Osteocyte (in vitro differentiated cells): ENCODE measurements at regions not wholly inside any gene's neighbourhood (a gene's known extent, or its start where the extent isn't known, plus 50 kb on each side); places are given as distances from the start of the nearest gene placed in this dataset.

ENCODE experiments used
- DNase-seq: peaks from one replicate; pipeline ENCODE4 v3.0.0; 2021; ENCODE audit warnings: mixed read lengths; ENCODE audit not compliant: unreplicated experiment; ENCODE audit errors: extremely low spot score
- H3K27ac Mint-ChIP-seq: one replicate; pipeline ENCODE4 v1.8.0; 2021; ENCODE audit warnings: mild to moderate bottlenecking, mixed read lengths; ENCODE audit not compliant: unreplicated experiment
- H3K27me3 Mint-ChIP-seq: one replicate; pipeline ENCODE4 v1.8.0; 2021; ENCODE audit warnings: mixed read lengths; ENCODE audit not compliant: unreplicated experiment
- H3K36me3 Mint-ChIP-seq: one replicate; pipeline ENCODE4 v1.8.0; 2021; ENCODE audit warnings: mixed read lengths; ENCODE audit not compliant: unreplicated experiment
- H3K4me1 Mint-ChIP-seq: one replicate; pipeline ENCODE4 v1.8.0; 2021; ENCODE audit warnings: mixed read lengths; ENCODE audit not compliant: unreplicated experiment
- H3K4me3 Mint-ChIP-seq: one replicate; pipeline ENCODE4 v1.8.0; 2021; ENCODE audit warnings: mild to moderate bottlenecking, moderate library complexity, mixed read lengths; ENCODE audit not compliant: unreplicated experiment
- H3K9me3 Mint-ChIP-seq: one replicate; pipeline ENCODE4 v1.8.0; 2021; ENCODE audit warnings: mixed read lengths; ENCODE audit not compliant: unreplicated experiment
- CTCF ChIP-seq: fragments of 200-600 bp; sonication (generic); IDR thresholded peaks from 2 replicates; pipeline ENCODE4 v1.5.0; 2021; ENCODE audit warnings: antibody characterized with exemption, mild to moderate bottlenecking, moderate library complexity

DNA sequence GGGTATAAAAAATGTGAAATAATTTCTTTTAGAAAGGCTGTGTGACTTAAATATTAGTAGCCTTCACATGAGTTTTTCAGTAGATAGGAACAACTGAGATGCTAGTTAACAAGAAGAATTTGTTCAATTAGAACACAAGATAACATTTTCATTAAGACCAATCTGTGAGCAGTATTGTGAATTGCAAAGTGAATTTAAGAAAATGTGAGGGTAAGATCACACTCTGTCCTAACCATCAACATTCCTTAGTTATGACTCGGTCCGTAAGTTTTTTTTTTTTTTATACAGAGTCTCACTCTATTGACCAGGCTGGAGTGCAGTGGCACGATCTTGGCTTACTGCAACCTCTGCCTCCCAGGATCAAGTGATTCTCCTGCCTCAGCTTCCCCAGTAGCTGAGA, 180.2 kb upstream of the EGFLAM start:
- DNase-seq, result no peak
- no peak overlapping the region for H3K4me3 Mint-ChIP-seq
- TF ChIP-seq CTCF, result no peak
- H3K36me3 Mint-ChIP-seq, result no peaks in the 10 kb centered on the region
- H3K27ac Mint-ChIP-seq, result no peak overlapping the region
- no peaks in the 10 kb centered on the region for H3K9me3 Mint-ChIP-seq
- H3K4me1 Mint-ChIP-seq, result peaks cover 3% of the 10 kb centered on the region
- peaks cover 17% of the 10 kb centered on the region for H3K27me3 Mint-ChIP-seq

- no peaks in the 10 kb centered on the region for H3K9me3 Mint-ChIP-seq
- no peaks in the 10 kb centered on the region for H3K36me3 Mint-ChIP-seq
- TF ChIP-seq CTCF, result no peak
- DNase-seq, result no peak
- peaks cover 3% of the 10 kb centered on the region for H3K4me1 Mint-ChIP-seq
- peaks cover 17% of the 10 kb centered on the region for H3K27me3 Mint-ChIP-seq
- H3K4me3 Mint-ChIP-seq, result no peak overlapping the region
- H3K27ac Mint-ChIP-seq, result no peak overlapping the region
Observed at GRCh38 chr5:38077652-38078051, 180.7 kb upstream of the EGFLAM start.

DNA sequence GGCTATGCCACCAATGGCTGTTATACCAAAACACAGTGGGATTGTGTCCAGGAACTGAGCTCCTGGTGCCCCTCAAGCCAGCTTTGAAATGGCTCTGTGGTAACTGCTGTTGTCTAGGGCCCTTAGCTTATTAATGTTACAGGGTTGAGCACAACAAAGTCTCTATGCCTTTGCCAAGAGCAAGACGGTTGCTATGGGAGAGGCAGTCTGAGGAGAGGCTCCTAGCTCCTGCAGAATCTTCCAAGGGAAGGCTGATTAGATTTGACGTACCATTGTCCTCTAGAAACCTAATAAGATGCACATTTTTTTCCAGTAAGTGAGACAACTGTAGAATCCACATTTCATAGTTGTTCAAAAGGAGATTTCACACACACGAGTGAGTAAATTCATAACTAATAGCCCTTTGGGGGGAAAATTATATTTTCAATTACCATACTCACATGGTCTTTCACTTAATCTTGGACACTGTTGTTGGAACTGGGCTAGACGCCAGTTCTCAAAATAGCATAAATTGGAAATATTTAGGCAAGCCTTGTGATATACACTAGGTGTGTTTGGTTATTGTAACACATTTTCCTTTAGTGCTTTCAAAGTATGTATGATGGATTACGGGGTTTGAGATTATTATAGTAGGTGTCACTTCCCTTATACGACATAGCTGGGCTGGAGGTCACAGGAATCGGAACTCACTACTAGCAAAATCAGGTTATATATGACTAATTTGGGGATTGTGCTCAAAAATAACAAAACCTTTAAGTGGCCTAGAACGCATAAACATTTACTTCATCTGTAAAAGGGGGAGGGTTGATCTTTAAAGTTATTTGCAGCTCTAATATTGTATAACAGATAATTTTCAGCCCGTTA, 186.3 kb upstream of the EGFLAM start:
- no peaks in the 10 kb centered on the region for H3K36me3 Mint-ChIP-seq
- DNase-seq, result no peak
- peaks cover 17% of the 10 kb centered on the region for H3K27me3 Mint-ChIP-seq
- no peak for TF ChIP-seq CTCF
- no peak overlapping the region for H3K27ac Mint-ChIP-seq
- H3K9me3 Mint-ChIP-seq, result no peaks in the 10 kb centered on the region
- H3K4me3 Mint-ChIP-seq, result no peak overlapping the region
- no peaks in the 10 kb centered on the region for H3K4me1 Mint-ChIP-seq

DNA sequence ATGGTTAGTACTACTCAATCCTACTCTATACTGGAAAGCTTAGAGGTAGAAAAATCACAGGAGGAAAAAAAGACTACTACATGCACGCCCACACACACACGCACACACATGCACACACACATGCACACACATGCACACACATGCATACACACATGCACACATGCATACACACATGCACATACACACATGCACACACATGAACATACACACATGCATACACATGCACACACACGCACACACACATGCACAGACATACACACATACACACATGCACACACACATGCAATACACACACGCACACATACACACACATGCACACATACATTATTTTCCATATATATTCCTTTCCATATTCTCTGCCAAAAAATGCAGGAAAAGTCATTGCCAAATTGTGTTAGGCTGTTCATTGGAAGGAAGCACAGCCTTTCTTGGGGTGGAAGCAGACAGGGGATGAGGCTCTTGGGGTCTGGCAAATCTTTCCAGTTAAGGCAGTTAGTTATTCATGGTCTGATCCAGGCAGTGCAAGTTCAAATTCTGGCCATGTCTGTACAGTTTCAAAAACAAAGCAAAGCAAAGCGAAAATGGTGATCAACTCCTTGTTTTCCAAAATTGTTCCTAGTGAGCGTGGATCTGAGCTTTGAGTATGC, 187.9 kb upstream of the EGFLAM start:
- no peak for DNase-seq
- H3K9me3 Mint-ChIP-seq, result peaks cover 6% of the 10 kb centered on the region
- no peak overlapping the region for H3K27ac Mint-ChIP-seq
- no peak overlapping the region for H3K4me3 Mint-ChIP-seq
- TF ChIP-seq CTCF, result no peak
- no peaks in the 10 kb centered on the region for H3K4me1 Mint-ChIP-seq
- peaks cover 17% of the 10 kb centered on the region for H3K27me3 Mint-ChIP-seq
- H3K36me3 Mint-ChIP-seq, result no peaks in the 10 kb centered on the region

DNA sequence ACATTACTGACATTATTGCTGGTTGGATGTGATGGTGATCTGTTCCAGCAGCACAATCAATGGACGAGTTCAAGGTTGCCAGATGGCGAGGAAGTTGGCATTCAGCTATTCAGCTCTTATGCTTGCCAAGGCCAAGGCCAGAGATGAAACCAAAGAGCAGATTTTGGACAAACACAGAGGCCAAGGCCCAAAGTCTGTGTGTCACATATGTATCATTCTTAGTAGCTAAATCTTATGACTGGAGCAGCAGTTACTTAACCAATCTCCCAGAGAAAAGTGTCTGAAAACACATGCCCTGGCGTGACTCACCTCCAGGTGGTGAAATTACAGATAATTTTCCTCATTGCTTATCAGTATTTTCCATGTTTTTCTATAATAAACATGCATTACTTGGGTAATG, 189.0 kb upstream of the EGFLAM start:
- no peaks in the 10 kb centered on the region for H3K36me3 Mint-ChIP-seq
- H3K27ac Mint-ChIP-seq, result no peak overlapping the region
- DNase-seq, result no peak
- H3K9me3 Mint-ChIP-seq, result peaks cover 10% of the 10 kb centered on the region
- H3K4me1 Mint-ChIP-seq, result no peaks in the 10 kb centered on the region
- no peak overlapping the region for H3K4me3 Mint-ChIP-seq
- TF ChIP-seq CTCF, result no peak
- H3K27me3 Mint-ChIP-seq, result peaks cover 21% of the 10 kb centered on the region
